A673 (cell line): ENCODE measurements at regions not wholly inside any gene's neighbourhood (a gene's known extent, or its start where the extent isn't known, plus 50 kb on each side); places are given as distances from the start of the nearest gene placed in this dataset.
A peak's percentile ranks its signal among the peaks of the same experiment; 100 is the strongest.

Experiments
- BruUV-seq: library from RNA; stranded (reverse); fragments of 400-500 nt; replicated peaks from 2 replicates; lab custom pipeline; 2021; lab: Mats Ljungman, UMichigan
- CTCF ChIA-PET: fragments of 300-600 bp; sonication (Branson Sonifier 250); formaldehyde crosslinking; loops from one replicate; lab custom pipeline; 2022; ENCODE audit warnings: antibody characterized with exemption; lab: Charles Lee
- POLR2A ChIA-PET: fragments of 300-600 bp; sonication (Branson Sonifier 250); formaldehyde crosslinking; loops from one replicate; lab custom pipeline; 2022; ENCODE audit warnings: antibody characterized with exemption; ENCODE audit not compliant: low non-redundant PET; lab: Charles Lee
- DNase-seq: peaks from one replicate; pipeline ENCODE4 v3.0.0-alpha.2; 2015; ENCODE audit warnings: low spot score
- H3K27ac ChIP-seq: fragments of 200-600 bp; sonication (generic); 2 replicates; pipeline ENCODE4 v1.5.1; 2016; ENCODE audit warnings: mixed run types, low read depth, mild to moderate bottlenecking, mixed read lengths, antibody characterized with exemption, low read length; ENCODE audit not compliant: poor library complexity, severe bottlenecking
- H3K27me3 ChIP-seq: fragments of 200-600 bp; sonication (generic); replicated peaks from 2 replicates; pipeline ENCODE4 v1.6.1; 2017; ENCODE audit warnings: mixed run types, low read depth, mild to moderate bottlenecking, mixed read lengths, antibody characterized with exemption, low read length; ENCODE audit not compliant: insufficient read depth, poor library complexity
- H3K36me3 ChIP-seq: fragments of 200-600 bp; sonication (generic); 2 replicates; pipeline ENCODE4 v1.6.1; 2016; ENCODE audit warnings: mixed run types, mild to moderate bottlenecking, mixed read lengths, antibody characterized with exemption, low read length; ENCODE audit not compliant: insufficient read depth, poor library complexity, severe bottlenecking
- H3K4me1 ChIP-seq: fragments of 200-600 bp; sonication (generic); 2 replicates; pipeline ENCODE4 v1.6.1; 2017; ENCODE audit warnings: mixed run types, mild to moderate bottlenecking, mixed read lengths, antibody characterized with exemption, low read length; ENCODE audit not compliant: insufficient read depth, poor library complexity, severe bottlenecking
- H3K4me3 ChIP-seq: fragments of 200-600 bp; sonication (generic); 2 replicates; pipeline ENCODE4 v1.5.1; 2016; ENCODE audit warnings: low read depth, mixed run types, mild to moderate bottlenecking, mixed read lengths, low read length; ENCODE audit not compliant: poor library complexity, severe bottlenecking
- H3K9me3 ChIP-seq: fragments of 200-600 bp; sonication (generic); 2 replicates; pipeline ENCODE4 v1.6.1; 2016; ENCODE audit warnings: mixed run types, low read depth, mild to moderate bottlenecking, mixed read lengths, antibody characterized with exemption, low read length; ENCODE audit not compliant: poor library complexity, severe bottlenecking
- CTCF ChIP-seq: fragments of 300-800, 200-600 bp; sonication (generic); conservative IDR thresholded peaks from 2 replicates; pipeline ENCODE4 v1.5.1; 2017; ENCODE audit warnings: low read depth, mild to moderate bottlenecking, antibody characterized with exemption, low read length, moderate library complexity, mixed read lengths
- EZH2 ChIP-seq: fragments of 200-600 bp; sonication (generic); IDR thresholded peaks from 2 replicates; pipeline ENCODE4 v1.6.1; 2017; ENCODE audit warnings: borderline replicate concordance, low read depth, mild to moderate bottlenecking, mixed read lengths, antibody characterized with exemption, low read length; ENCODE audit not compliant: poor library complexity, severe bottlenecking
- intact Hi-C: fragments of 100-400 bp; cut with micrococcal nuclease; formaldehyde crosslinking; loops from one replicate; pipeline ENCODE4 v1.10.0; 2022; ENCODE audit not compliant: unreplicated experiment

DNA sequence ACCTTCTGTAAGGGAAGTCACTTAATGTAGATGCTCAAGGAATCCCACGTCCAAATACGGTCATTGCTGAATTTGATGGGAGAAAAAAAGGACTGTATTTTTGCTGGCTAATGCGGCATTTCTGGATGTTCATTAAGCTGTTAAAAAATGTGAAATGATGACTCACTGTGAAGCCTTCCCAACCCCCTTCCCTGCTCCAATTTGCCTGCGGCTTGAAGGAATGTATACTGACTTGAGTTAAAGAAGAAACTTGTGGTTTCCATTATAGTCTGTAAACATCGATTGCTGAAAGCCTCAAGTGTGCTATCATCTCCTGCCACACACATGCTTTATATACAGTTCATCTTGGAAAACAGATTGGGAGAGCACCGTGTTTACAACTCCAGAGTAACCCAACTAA lies 249.1 kb upstream of the JAG1 start:
- intact Hi-C loops: no loop called here
- no TSS peak for BruUV-seq

DNA sequence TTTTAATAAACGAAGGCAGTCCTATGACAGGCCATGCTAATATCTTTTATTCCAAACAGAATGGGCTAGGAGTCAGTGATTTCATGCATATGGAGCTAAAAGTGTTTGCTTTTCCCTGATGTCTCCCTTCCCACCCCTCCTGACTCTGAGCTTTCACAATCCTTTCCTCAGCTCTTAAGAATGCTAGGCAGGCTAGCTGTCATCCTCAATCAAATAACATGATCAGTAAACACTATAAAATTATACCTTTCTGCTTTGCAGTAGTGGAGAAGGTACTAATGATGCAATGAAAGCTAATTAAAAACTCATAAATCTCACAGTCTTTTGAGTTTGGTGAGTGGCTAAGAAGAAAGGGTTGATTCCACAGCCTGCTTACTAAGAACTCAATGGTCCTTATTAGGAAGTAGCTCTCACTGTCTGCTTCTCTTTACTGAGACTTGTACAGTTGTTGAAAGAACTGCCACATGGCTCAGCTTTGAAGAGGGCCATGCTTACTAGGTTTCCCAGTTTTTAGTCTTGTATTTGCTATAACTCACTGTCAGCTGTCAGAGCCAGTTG lies 250.9 kb upstream of the JAG1 start:
- TF ChIP-seq EZH2 (no peak), CTCF (no peak)
- intact Hi-C loops: no loop called here
- ChIA-PET POLR2A (no interaction called here), CTCF (no interaction called here)
- Histone ChIP-seq H3K27ac (no peak overlapping the region), H3K9me3 (no peaks in the 10 kb centered on the region), H3K4me3 (no peak overlapping the region), H3K36me3 (no peaks in the 10 kb centered on the region), H3K4me1 (peaks cover 7% of the 10 kb centered on the region), H3K27me3 (no peaks in the 10 kb centered on the region)
- no peak for DNase-seq
- no TSS peak for BruUV-seq

More for the DNA sequence above, 249.1 kb upstream of the JAG1 start:
- peak; percentile 61 for DNase-seq
- Histone ChIP-seq H3K9me3 (no peaks in the 10 kb centered on the region), H3K27ac (no peak overlapping the region), H3K4me1 (peaks cover 7% of the 10 kb centered on the region), H3K4me3 (no peak overlapping the region), H3K27me3 (no peaks in the 10 kb centered on the region), H3K36me3 (no peaks in the 10 kb centered on the region)
- TF ChIP-seq EZH2 (no peak), CTCF (no peak)
- CTCF ChIA-PET: no interaction called here
- POLR2A ChIA-PET: no interaction called here

- H3K27me3 ChIP-seq: no peaks in the 10 kb centered on the region
- no peaks in the 10 kb centered on the region for H3K36me3 ChIP-seq
- no peak overlapping the region for H3K27ac ChIP-seq
- ChIA-PET POLR2A (no interaction called here), CTCF (no interaction called here)
- BruUV-seq: no TSS peak
- no peaks in the 10 kb centered on the region for H3K9me3 ChIP-seq
- intact Hi-C loops: no loop called here
- no peak for DNase-seq
- H3K4me3 ChIP-seq: no peak overlapping the region
- peaks cover 7% of the 10 kb centered on the region for H3K4me1 ChIP-seq
- TF ChIP-seq CTCF (no peak), EZH2 (no peak)
Observed at GRCh38 chr20:10925767-10926166, 252.0 kb upstream of the JAG1 start.
